HG03095 (cell line): ENCODE measurements at regions not wholly inside any gene's neighbourhood (a gene's known extent, or its start where the extent isn't known, plus 50 kb on each side); places are given as distances from the start of the nearest gene placed in this dataset.

ENCODE experiments used
- ATAC-seq: cut with Tn5 transposase; IDR thresholded peaks from one replicate; pipeline ENCODE4 v1.9.1; 2021; ENCODE audit warnings: moderate library complexity; ENCODE audit not compliant: unreplicated experiment

- no peak for ATAC-seq
Observed at GRCh38 chr10:85528318-85528652, 838.3 kb downstream of the GRID1 start.

DNA sequence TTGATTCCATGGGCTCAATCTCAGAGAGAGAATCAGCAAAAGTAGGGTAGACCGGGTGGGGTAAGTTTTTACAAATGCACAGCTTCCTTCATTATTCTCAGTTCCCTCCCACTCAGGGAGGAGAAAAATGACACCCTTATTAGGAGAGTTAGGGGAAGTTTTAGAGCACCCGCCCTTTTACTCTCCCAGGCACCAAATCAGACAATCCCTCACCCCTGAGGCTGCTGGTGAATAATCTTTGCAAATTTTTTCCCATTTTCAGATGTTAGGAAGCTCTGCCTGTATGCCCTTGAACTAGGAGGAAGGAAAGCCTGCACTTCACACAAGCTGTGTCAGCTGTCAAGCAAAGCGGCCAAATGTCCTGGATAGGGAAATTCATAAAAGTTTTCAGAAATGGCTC is 834.9 kb downstream of the GRID1 start:
- ATAC-seq = no peak

- ATAC-seq = no peak
Observed at GRCh38 chr10:85532773-85533172, 833.8 kb downstream of the GRID1 start.

DNA sequence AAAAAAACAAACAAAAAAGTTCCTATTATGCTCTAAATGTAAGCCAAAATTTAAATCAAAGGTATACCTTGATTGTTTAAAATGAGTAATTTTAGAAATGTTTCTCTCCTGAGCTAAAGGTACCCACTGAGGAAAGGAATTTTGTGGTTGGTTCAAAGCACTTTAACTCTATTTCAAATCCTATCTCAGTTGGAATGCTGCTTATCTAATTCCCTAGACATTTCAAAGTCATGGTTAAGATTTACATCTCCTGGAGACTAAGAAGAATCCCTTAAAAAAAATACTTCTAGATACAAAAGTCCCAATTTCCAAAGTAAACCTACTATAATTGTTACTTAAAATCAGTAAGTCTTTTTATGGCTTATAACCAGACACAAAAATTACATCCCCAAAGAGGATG is 830.7 kb downstream of the GRID1 start:
- ATAC-seq = no peak

- no peak for ATAC-seq
Observed at GRCh38 chr10:85537561-85537960, 829.0 kb downstream of the GRID1 start.

DNA sequence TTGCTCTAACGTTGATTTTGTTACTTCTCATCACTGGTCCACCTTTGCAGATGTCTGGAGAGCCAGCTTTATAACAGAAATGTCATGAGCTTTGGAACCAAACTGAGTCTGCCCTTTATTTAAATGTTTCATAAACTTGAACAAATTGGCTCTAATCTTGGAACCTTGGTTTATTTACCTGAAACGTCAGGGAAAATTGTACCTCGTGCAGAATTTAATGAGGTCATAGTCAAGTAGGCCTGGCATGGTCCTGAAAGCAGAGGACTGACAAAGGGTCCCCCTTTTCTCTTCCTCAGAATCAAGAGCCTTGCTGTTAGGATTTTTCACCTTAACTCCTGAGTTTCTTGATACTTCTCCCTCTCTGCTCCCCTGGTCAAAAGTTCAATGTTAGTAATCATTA is 828.0 kb downstream of the GRID1 start:
- no peak for ATAC-seq

- no peak for ATAC-seq
Observed at GRCh38 chr10:85542152-85542551, 824.4 kb downstream of the GRID1 start.

DNA sequence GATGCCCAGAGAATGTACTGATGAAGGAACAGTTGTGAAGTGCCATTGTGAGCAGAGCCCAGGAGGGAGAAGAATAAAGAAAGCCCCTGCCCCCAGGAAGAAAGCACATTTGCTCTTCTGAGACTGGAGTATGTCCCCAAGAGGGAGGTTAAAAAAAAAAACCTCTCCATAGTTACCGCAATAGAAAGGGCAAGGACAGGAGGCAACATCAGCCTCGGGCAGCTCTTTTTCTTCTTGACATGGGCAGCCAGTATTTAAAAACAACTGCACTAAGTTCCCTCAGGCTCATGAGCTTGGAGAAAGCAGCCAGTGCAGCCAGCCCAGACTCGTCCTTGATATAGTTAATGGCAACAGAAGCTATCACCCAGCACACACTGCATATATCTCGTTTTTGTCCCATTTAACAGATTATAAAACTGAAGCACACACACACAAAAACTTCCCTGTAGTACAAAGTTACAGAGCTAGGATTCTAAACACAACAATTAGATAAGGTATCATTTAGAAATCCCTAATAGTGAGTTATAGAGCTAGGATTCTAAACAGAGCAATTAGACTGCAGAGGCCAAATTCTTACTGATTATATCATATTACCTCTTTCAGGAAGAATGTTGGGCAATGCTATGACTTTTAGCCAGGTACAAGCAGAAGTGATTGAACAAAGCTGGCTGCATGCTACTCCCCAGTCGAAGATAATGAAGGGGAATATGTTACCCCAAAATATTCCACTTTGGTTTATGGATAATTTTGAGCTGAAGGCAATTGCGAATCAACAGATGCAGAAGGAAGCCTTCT is 823.5 kb downstream of the GRID1 start:
- no peak for ATAC-seq

DNA sequence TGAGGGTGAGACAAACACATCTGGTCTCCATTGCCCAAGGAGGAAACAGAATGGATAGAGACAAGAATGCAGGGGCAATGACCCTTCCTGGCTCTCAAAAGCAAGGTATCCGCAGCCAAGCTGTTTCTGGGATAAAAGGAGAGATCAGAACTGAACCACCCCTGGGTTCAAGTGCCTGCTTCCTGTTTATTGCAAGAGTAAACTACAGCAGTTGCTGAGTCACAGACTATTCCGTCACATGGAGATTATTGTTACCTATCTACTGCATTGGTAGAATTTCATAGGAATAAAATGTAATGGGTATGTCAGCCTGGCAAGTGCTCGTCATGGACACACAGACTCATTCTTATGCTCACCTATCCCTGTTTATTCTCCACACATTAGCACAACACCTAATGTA is 821.6 kb downstream of the GRID1 start:
- no peak for ATAC-seq

DNA sequence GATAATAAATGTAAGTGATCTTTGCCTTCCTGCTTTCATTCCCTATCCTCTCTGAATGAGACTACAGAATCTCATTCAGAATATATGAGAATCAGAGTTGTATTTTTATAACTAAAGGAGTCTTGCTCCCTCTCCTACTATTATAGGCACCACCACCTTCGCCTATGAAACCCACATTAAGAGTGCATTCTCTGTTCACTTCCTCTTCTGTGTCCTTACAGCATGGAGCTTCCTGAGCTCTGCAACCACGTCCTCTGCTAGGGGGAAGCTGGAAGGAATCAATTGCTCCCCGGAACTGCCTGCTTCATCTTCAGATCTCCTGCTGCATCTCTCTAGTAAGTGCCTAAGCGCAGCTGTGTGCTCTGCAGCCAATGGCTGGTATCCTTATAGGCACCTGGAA is 820.7 kb downstream of the GRID1 start:
- ATAC-seq = no peak

DNA sequence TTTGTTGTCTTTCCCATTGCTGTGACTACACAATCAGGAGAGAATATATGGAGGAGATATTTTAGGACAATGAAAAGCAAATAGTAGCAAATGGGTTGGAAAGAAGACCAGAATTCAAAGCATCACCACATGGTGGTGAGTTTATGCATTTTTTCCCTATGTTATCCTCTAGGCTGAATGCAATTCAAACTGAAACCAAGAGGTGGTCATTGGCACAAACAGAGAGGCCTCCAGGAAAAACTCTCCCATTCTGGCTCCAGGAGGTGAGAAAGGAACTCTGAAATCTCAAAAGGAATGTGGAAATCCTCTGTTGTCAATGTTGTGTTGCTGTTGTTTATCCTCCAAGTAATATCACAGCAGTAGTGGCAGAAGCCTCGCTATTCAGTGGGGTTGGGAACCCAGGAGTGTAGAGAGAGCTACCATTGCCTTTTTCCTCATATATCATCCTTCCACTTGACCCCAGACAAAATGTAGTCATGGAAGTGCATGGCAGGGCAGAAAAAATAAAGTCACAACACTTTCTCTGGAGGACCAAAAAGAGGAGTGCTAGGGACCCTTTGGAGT is 819.1 kb downstream of the GRID1 start:
- ATAC-seq = no peak

GRCh38 chr10:85548034-85548433 is 818.6 kb downstream of the GRID1 start:
- peak; percentile 61 for ATAC-seq
